ENCODE measurements at regions not wholly inside any gene's neighbourhood (a gene's known extent, or its start where the extent isn't known, plus 50 kb on each side); places are given as distances from the start of the nearest gene placed in this dataset.

- TF ChIP-seq ZBTB7A (CRISPR knock-in tag; IDR thresholded peaks at IDR 0.05) (no peak), SOX5 (CRISPR knock-in tag; IDR thresholded peaks at IDR 0.05; ENCODE audit: borderline replicate concordance) (no peak), ZSCAN29 (CRISPR knock-in tag; conservative IDR thresholded peaks at IDR 0.05) (no peak), ZNF83 (CRISPR knock-in tag; IDR thresholded peaks at IDR 0.05; ENCODE audit: borderline replicate concordance) (no peak), GABPA (IDR thresholded peaks at IDR 0.05; ENCODE audit: low read depth, low read length) (no peak), GABPA (CRISPR knock-in tag; IDR thresholded peaks at IDR 0.05; ENCODE audit: low read depth) (no peak), ARID5B (CRISPR knock-in tag; IDR thresholded peaks at IDR 0.05) (no peak; the same call in 1 of the 2 replicates), ZNF891 (CRISPR knock-in tag; IDR thresholded peaks at IDR 0.05) (peak; percentile 78; the same call in 1 of the 2 replicates), THAP11 (CRISPR knock-in tag; IDR thresholded peaks at IDR 0.05) (no peak), IKZF1 (IDR thresholded peaks at IDR 0.05) (no peak), ZNF510 (CRISPR knock-in tag; IDR thresholded peaks at IDR 0.05; ENCODE audit: low read depth) (no peak), ZNF34 (CRISPR knock-in tag; IDR thresholded peaks at IDR 0.05; ENCODE audit: borderline replicate concordance) (no peak), NONO (IDR thresholded peaks at IDR 0.05) (no peak), NONO (CRISPR knock-in tag; conservative IDR thresholded peaks at IDR 0.05) (no peak), AGO1 (IDR thresholded peaks at IDR 0.05; ENCODE audit: low read depth, low read length, poor library complexity, severe bottlenecking) (no peak)
- TF ChIP-seq, protein P1, sequence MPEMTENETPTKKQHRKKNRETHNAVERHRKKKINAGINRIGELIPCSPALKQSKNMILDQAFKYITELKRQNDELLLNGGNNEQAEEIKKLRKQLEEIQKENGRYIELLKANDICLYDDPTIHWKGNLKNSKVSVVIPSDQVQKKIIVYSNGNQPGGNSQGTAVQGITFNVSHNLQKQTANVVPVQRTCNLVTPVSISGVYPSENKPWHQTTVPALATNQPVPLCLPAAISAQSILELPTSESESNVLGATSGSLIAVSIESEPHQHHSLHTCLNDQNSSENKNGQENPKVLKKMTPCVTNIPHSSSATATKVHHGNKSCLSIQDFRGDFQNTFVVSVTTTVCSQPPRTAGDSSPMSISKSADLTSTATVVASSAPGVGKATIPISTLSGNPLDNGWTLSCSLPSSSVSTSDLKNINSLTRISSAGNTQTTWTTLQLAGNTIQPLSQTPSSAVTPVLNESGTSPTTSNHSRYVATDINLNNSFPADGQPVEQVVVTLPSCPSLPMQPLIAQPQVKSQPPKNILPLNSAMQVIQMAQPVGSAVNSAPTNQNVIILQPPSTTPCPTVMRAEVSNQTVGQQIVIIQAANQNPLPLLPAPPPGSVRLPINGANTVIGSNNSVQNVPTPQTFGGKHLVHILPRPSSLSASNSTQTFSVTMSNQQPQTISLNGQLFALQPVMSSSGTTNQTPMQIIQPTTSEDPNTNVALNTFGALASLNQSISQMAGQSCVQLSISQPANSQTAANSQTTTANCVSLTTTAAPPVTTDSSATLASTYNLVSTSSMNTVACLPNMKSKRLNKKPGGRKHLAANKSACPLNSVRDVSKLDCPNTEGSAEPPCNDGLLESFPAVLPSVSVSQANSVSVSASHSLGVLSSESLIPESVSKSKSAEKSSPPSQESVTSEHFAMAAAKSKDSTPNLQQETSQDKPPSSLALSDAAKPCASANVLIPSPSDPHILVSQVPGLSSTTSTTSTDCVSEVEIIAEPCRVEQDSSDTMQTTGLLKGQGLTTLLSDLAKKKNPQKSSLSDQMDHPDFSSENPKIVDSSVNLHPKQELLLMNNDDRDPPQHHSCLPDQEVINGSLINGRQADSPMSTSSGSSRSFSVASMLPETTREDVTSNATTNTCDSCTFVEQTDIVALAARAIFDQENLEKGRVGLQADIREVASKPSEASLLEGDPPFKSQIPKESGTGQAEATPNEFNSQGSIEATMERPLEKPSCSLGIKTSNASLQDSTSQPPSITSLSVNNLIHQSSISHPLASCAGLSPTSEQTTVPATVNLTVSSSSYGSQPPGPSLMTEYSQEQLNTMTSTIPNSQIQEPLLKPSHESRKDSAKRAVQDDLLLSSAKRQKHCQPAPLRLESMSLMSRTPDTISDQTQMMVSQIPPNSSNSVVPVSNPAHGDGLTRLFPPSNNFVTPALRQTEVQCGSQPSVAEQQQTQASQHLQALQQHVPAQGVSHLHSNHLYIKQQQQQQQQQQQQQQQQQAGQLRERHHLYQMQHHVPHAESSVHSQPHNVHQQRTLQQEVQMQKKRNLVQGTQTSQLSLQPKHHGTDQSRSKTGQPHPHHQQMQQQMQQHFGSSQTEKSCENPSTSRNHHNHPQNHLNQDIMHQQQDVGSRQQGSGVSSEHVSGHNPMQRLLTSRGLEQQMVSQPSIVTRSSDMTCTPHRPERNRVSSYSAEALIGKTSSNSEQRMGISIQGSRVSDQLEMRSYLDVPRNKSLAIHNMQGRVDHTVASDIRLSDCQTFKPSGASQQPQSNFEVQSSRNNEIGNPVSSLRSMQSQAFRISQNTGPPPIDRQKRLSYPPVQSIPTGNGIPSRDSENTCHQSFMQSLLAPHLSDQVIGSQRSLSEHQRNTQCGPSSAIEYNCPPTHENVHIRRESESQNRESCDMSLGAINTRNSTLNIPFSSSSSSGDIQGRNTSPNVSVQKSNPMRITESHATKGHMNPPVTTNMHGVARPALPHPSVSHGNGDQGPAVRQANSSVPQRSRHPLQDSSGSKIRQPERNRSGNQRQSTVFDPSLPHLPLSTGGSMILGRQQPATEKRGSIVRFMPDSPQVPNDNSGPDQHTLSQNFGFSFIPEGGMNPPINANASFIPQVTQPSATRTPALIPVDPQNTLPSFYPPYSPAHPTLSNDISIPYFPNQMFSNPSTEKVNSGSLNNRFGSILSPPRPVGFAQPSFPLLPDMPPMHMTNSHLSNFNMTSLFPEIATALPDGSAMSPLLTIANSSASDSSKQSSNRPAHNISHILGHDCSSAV (CRISPR knock-in tag; IDR thresholded peaks at IDR 0.05; ENCODE audit: borderline replicate concordance): no peak
- TF ChIP-seq, protein P2, sequence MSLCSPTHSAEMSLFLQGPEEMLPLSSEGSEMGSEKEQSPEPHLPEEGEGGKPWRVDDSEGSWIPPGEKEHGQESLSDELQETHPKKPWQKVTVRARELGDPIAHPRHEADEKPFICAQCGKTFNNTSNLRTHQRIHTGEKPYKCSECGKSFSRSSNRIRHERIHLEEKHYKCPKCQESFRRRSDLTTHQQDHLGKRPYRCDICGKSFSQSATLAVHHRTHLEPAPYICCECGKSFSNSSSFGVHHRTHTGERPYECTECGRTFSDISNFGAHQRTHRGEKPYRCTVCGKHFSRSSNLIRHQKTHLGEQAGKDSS (CRISPR knock-in tag; IDR thresholded peaks at IDR 0.05; ENCODE audit: borderline replicate concordance, low read depth): no peak
Observed at GRCh38 chr17:79192503-79193351, 118.1 kb downstream of the ENGASE start (continued).

Measured in HepG2 (cell line).